ENCODE measurements at regions not wholly inside any gene's neighbourhood (a gene's known extent, or its start where the extent isn't known, plus 50 kb on each side); places are given as distances from the start of the nearest gene placed in this dataset.

DNA sequence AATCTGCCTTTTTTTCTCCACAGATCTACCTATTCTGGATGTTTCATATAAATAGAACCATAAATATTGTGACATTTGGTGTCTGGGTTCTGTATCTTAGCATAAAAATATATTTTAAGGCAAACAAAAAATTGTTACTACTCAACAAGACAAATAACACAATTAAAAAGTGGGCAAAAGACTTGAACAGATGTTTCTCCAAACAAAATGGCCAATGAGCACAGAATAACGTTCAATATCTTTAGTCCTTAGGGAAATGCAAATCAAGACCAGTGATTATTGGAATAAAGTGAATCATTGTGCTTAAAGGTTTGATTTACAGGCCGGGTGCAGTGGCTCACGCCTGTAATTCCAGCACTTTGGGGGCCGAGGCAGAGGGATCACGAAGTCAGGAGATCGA is 1331.3 kb downstream of the AACS start:
- no peak for DNase-seq (ENCODE audit: extremely low read depth, low read depth)
- TF ChIP-seq CTCF (IDR thresholded peaks at IDR 0.05; ENCODE audit: low read depth, low read length, missing control alignments) = no peak
- no peak overlapping the region for H3K4me3 ChIP-seq (replicated peaks; ENCODE audit: low read depth, low read length)

GRCh38 chr12:126397071-126397581 is 1331.9 kb downstream of the AACS start:
- no peak overlapping the region for H3K4me3 ChIP-seq (replicated peaks; ENCODE audit: low read depth, low read length)
- TF ChIP-seq CTCF (IDR thresholded peaks at IDR 0.05; ENCODE audit: low read depth, low read length, missing control alignments) = no peak
- no peak for DNase-seq (ENCODE audit: extremely low read depth, low read depth)

GRCh38 chr12:126397660-126398059 is 1332.4 kb downstream of the AACS start:
- no peak for DNase-seq (ENCODE audit: extremely low read depth, low read depth)
- TF ChIP-seq CTCF (IDR thresholded peaks at IDR 0.05; ENCODE audit: low read depth, low read length, missing control alignments) = no peak
- no peak overlapping the region for H3K4me3 ChIP-seq (replicated peaks; ENCODE audit: low read depth, low read length)

GRCh38 chr12:126400831-126401230 is 1335.6 kb downstream of the AACS start:
- TF ChIP-seq CTCF (IDR thresholded peaks at IDR 0.05; ENCODE audit: low read depth, low read length, missing control alignments) = no peak
- H3K4me3 ChIP-seq (replicated peaks; ENCODE audit: low read depth, low read length) = no peak overlapping the region
- no peak for DNase-seq (ENCODE audit: extremely low read depth, low read depth)

DNA sequence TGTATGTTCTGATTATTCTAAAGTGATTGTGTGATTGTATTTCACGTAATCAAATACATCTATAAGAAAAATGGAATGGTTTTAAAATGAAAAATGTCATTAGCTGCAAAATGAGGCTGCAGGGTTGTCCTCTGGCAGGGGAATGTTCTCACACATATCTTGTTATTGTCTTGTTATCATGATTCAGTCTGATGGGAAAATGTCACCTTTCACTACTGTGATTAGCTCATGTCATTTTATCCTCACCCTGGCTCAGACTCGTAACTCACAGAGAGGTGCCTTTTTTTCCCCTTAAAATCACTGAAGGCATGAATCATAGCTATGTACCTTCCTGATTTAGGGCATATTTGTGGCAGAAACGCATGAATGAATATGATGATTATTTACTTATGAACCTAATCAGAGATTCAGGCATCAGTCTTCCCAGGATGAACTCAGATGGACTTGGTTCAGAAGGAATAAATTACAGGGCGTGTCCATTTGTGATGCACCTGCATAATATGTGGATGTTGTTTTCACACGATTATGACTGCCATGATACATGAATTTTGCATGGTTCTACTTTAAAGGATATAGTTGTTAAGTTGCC is 1339.2 kb downstream of the AACS start:
- no peak for DNase-seq (ENCODE audit: extremely low read depth, low read depth)
- no peak overlapping the region for H3K4me3 ChIP-seq (replicated peaks; ENCODE audit: low read depth, low read length)
- no peak for TF ChIP-seq CTCF (IDR thresholded peaks at IDR 0.05; ENCODE audit: low read depth, low read length, missing control alignments)

GRCh38 chr12:126418400-126418799 is 1353.2 kb downstream of the AACS start:
- no peak for DNase-seq (ENCODE audit: extremely low read depth, low read depth)
- no peak for TF ChIP-seq CTCF (IDR thresholded peaks at IDR 0.05; ENCODE audit: low read depth, low read length, missing control alignments)
- no peak overlapping the region for H3K4me3 ChIP-seq (replicated peaks; ENCODE audit: low read depth, low read length)

DNA sequence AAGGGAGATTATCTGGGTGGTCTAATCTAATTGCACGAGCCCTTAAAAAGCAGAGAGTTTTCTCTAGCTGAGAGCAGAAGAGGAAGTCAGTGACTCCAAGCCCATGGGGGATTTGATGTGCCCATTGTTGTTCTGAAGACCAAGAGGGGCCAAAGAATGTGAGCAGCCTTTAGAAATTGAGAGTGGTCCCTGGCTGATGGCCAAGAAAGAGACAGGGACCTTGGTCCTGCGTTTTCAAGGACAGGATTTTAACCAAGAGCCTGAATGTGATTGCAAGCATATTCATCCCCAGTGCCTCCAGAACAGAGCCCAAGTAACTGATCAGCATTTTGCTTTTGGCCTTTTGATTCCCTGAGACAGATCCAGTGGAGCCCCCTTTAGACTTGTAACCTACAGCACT is 1353.9 kb downstream of the AACS start:
- DNase-seq (ENCODE audit: extremely low read depth, low read depth) = no peak
- no peak for TF ChIP-seq CTCF (IDR thresholded peaks at IDR 0.05; ENCODE audit: low read depth, low read length, missing control alignments)
- no peak overlapping the region for H3K4me3 ChIP-seq (replicated peaks; ENCODE audit: low read depth, low read length)
